Motor neuron (in vitro differentiated cells): ENCODE measurements at regions not wholly inside any gene's neighbourhood (a gene's known extent, or its start where the extent isn't known, plus 50 kb on each side); places are given as distances from the start of the nearest gene placed in this dataset.
A peak's percentile ranks its signal among the peaks of the same experiment; 100 is the strongest.

ENCODE experiments used
- ATAC-seq, 8 experiments: fragments of 200-7000 bp; cut with Tn5 transposase; replicated peaks in 6 of 8; 2 replicates each; pipeline ENCODE4 v1.8.0; 2021; ENCODE audit warnings: mild to moderate bottlenecking in 8 of 8, moderate library complexity in 8 of 8
- H3K27ac ChIP-seq, 2 donors: fragments of 250-450 bp; sonication (Bioruptor Pico); 2 replicates each; pipeline ENCODE4 v1.9.0; 2021; ENCODE audit warnings: antibody characterized with exemption in 2 of 2, mild to moderate bottlenecking in 2 of 2, moderate library complexity in 1 of 2
- H3K4me1 ChIP-seq, 2 donors: fragments of 250-450 bp; sonication (Bioruptor Pico); replicated peaks in 1 of 2; 2 replicates each; pipeline ENCODE4 v1.6.1; 2021; ENCODE audit warnings: antibody characterized with exemption in 2 of 2, mild to moderate bottlenecking in 2 of 2, moderate library complexity in 1 of 2
- H3K4me3 ChIP-seq, 5 donors: fragments of 250-450 bp; sonication (Bioruptor Pico); 2 replicates each; pipeline ENCODE4 v1.9.0; 2021; ENCODE audit warnings: antibody characterized with exemption in 5 of 5, mild to moderate bottlenecking in 5 of 5, moderate library complexity in 4 of 5
- WGBS, 10 experiments: fragments of 450-650 bp; shearing (Covaris generic); methylation state at CpG; one replicate each; pipeline ENCODE4 v1.0.0; 2022; 5-methylcytosine and 5-hydroxymethylcytosine counted together
- in situ Hi-C, 9 experiments: fragments of 400-800 bp; cut with MboI; loops; one replicate each; pipeline ENCODE4 v1.15.0; 2021; ENCODE audit warnings: low sequenced_read_pairs in 9 of 9, low pct_unique_long_range_greater_than_20kb in 2 of 9; ENCODE audit not compliant: unreplicated experiment in 9 of 9

DNA sequence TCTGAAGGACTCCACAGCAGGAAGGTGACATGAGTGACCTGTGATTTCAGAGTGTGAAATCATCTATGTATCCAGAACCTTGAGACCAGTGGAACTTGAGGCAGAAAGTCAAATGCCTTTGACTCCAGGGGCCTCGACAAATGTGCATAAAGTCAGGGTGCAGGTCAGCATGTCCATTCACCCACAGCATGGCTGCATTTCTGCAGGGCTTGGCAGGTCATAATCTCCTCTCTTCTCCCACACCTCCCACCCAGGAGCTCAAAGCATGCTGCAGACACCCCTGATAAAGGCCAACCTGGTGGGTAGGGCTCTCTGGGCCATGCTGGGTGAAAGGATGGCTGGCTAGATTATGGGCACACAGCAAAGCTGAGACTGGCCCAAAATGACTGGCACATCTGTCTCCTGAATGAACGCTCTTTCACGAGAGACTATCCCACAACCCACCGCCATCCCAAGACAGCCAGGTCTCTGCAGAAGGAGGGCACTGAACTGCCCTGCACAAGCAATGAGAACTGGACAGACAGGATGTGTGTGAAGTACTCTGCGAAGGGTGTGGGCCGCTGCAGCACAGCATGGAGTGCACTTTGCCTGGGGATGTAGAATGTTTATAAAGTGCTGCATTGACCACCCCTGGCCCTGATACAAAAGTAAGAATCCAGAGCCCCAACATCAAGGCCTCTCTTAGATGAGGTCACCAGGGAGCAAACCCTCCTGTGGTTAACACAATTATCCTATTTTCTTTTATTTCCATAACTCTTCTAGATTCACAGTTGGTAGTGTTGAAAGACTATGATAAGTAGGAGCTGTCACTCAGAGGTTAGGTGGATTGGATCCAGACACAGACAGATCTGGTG lies 78.2 kb upstream of the NXT1 start:
- no peak overlapping the region for H3K4me3 ChIP-seq
- ATAC-seq, result no peak
- 75 to 80% (median 78%) methylated on average over 1 to 2 of the region's 6 CpGs; no CpG with 5 or more reads in 6 of the 10 experiments for WGBS, 10 experiments
- no peak overlapping the region for H3K27ac ChIP-seq
- in situ Hi-C loops, result no loop called here
- H3K4me1 ChIP-seq, result no peaks in the 10 kb centered on the region

DNA sequence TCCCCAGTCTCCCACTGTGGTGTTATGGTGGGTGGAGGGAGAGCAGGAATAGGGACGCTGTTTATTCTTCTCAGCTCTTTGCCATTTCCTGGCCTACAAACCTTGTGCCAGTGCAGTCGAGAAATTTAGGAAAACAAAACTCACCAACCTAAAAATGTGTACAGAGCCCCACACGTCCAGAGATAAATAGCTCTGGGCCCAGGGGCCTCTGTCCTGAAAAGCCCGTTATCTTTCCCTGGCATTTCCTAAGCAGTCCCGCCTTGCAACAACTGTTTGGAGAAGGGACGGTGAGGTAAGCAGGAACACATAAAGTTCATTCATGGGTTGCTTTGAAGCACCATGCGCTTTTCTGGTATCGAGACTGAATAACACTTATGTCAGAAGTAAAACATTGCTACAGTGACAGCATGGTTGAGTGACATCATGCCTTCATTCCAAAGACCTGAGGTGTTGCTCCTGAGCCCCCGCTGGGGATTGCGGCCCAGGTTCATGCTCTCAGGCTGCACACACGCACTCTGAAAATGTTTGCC lies 80.1 kb upstream of the NXT1 start:
- peak in 1 of 8 experiments; percentile 49 for ATAC-seq
- Histone ChIP-seq H3K4me1 (no peaks in the 10 kb centered on the region), H3K4me3 (no peak overlapping the region), H3K27ac (no peak overlapping the region)
- 60 to 74% (median 69%) methylated on average over 3 to 10 of the region's 11 CpGs; no CpG with 5 or more reads in 3 of the 10 experiments for WGBS, 10 experiments
- in situ Hi-C loops, result no loop called here

DNA sequence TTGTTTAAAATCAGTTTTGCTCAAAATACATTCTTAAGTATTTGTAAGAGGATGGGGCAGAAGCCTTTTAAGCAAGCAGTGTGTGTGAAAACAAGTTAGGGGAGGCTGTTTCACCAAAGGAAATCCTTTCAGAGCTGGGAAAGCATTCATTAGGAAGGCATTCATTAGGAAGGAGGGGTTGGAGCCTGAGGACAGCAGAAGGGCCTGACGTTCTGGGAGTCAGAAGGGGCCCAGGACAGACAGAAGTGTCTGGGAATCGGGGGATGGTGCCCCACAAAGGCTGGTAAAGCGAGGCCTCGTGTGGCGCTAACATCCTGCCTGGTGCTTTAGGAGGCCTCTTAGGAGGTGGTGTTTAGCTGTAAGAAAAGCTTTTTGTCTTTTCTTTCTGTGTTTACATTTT lies 80.6 kb upstream of the NXT1 start:
- Histone ChIP-seq H3K27ac (no peak overlapping the region), H3K4me3 (no peak overlapping the region), H3K4me1 (no peaks in the 10 kb centered on the region)
- no peak for ATAC-seq
- in situ Hi-C loops, result no loop called here
- 10 to 80% (median 66%) methylated on average over 1 to 5 of the region's 5 CpGs; no CpG with 5 or more reads in 4 of the 10 experiments for WGBS, 10 experiments

DNA sequence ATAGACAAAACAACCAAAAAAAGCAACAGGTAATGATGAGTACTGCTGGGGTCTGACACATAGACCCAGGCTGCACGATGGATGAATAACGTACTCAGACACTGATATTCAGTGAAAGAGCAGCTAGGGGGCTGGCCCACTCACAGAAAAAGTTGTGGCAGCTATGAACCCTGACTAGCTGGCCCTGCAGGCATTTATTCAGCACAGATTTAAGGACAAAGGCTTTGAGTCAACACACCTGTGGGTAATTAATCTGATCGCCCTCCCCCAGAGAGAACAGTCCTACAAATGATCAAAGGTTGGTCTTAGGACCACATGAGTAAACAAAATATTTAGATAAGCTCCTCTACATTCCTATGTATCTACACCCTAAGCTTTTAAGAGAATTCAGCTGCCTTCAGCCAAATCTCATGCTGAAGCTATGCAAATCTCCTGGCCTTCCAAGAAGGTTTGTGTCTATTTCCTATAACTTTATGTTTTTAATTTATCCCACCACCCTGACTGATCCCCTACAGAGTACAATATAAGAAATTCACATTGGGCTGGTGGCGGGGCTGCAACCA lies 81.7 kb upstream of the NXT1 start:
- in situ Hi-C loops, result no loop called here
- H3K4me3 ChIP-seq, result no peak overlapping the region
- H3K27ac ChIP-seq, result no peak overlapping the region
- ATAC-seq, result no peak
- 47 to 86% (median 70%) methylated on average over 1 to 4 of the region's 4 CpGs; no CpG with 5 or more reads in 1 of the 10 experiments for WGBS, 10 experiments
- H3K4me1 ChIP-seq, result no peaks in the 10 kb centered on the region

DNA sequence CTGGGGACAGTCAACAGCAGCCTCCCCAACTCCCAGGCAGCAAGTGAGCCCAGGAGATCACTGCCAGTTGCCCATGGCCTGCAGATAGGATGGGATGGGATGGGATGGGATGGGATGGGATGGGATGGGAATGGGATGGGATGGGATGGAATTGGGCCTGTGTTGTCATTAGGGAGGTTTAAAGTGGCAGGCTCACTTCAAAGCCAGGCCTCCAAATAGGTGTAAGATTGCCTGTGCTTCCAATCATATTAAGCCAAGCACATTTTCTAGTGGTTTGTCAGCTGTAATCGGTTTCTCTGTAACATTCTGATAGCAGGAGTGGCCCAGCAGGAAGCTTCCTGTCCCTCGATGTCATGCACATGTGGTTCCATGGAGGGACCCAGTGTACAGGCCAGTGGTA lies 82.7 kb upstream of the NXT1 start:
- WGBS, 10 experiments, result 50 to 100% (median 60%) methylated on average over 1 to 2 of the region's 2 CpGs; no CpG with 5 or more reads in 3 of the 10 experiments
- Histone ChIP-seq H3K4me3 (no peak overlapping the region), H3K4me1 (no peaks in the 10 kb centered on the region), H3K27ac (no peak overlapping the region)
- in situ Hi-C loops, result no loop called here
- ATAC-seq, result no peak

DNA sequence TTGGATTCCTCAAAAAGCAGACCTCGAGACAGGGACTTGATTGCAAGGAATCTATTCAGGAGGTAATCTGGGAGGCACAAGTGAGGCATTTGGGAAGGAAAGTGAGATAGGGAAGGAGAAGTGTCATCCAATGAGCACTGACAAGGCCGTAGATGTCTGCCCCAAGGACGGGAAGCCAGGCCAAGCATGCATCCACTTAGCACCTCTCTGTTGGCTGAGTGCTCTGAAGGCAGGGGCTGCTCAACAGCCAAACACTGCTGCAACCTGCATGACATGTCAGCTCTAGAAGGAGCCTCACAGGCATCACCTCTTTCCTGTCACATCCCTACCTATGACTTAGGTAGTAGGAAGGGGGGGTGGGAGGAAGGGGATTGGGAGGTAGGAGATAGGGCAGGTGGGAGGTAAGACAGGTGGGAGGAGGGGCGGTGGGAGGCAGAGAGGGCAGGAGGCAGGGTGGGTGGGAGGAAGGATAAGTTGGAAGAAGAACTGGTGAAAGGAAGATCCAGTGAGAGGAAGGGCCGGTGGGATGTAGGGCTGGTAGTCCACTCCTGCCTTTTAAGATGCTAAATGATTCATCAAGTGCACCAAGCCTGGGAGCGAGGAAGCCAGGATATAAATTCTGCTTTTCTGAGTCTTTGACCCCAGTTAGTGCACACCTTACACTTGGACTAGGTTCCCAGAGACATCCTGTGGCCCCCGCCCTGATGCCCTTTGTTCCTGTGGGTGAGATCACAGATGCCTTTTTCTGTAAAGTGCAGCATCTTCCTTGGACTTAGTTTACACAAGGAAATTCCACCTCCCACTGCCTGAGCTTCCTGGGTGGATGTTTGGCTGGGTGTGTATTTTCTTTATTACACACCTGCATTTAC lies 83.8 kb upstream of the NXT1 start:
- Histone ChIP-seq H3K27ac (no peak overlapping the region), H3K4me3 (no peak overlapping the region), H3K4me1 (no peaks in the 10 kb centered on the region)
- ATAC-seq, result peak in 1 of 8 experiments; percentile 36
- WGBS, 10 experiments, result 20 to 92% (median 60%) methylated on average over 1 to 4 of the region's 7 CpGs; no CpG with 5 or more reads in 2 of the 10 experiments
- in situ Hi-C loops, result no loop called here

DNA sequence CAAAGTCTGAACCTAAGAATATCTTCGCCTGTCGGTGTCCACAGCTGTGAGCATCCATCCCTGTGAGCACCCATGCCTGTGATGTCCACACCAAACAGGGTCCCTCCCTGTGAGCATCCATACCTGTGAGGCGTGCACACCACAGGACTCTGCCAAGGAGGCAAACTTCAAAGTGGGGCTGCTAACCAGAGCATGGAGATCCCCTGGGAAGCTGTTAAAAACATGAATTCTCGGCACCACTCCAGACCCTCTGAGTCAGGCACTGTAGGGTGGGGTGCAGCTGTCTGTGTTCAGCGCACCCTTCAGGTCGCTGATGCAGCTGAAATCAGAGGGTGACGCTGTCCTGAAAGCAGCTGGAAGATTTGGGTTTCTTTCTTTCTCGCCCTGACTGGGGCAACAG lies 85.4 kb upstream of the NXT1 start:
- ATAC-seq, result peak in 1 of 8 experiments; percentile 89
- Histone ChIP-seq H3K27ac (no peak overlapping the region), H3K4me1 (no peaks in the 10 kb centered on the region), H3K4me3 (no peak overlapping the region)
- in situ Hi-C loops, result no loop called here
- 6 to 100% (median 70%) methylated on average over 2 to 5 of the region's 8 CpGs; no CpG with 5 or more reads in 3 of the 10 experiments for WGBS, 10 experiments

DNA sequence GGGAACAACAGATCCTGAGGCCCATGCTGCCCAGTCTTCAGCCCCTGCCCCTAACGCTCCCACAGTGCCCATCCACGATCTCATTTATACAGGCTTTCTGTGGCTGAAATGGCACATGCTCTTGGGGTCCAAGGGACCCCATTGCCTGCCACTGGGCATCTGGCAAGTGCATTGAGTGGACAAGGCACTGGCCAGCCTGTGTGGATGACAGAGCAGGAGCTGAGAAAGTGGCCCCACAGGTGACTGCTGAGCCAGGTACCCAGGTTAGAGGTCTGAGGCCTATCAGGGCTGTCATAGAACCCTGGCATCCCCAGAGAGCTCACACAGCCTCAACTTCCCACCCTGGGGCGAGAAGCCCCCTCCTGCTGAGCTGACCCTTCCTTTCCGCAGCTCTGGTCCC lies 86.0 kb upstream of the NXT1 start:
- WGBS, 10 experiments, result 0 to 81% (median 75%) methylated on average over 1 to 2 of the region's 4 CpGs; no CpG with 5 or more reads in 4 of the 10 experiments
- in situ Hi-C loops, result no loop called here
- no peak for ATAC-seq

DNA sequence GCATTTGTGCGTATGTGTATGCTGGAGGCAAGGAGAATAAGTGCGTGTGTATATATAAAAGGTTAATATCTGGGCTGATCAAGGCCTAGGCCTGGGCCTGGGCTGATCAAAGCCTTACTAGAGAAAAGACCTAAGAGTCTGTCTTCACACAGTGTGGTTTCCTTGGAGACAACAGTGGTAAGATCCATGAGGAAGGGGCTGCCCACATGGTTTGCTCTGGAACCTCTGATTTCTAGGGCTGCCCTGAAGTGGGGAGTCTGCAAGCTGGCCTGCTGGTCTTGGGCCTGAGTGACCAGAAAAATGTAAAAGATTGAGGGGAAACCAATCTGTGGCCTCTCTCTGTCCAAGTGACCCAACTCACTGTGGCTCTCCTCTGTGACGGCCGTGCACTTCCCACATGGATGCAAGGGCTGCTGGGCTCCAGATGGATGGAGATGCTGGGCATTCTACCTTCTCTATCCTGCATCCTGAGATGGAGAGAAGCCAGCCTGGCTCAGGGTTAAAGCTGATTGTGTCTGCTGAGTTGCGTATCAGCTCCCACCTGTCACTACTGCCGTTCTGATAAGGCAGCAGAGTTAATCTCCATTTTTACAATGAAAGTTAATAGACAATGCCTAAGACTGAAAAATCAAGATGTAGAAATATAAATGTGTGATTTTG lies 90.3 kb upstream of the NXT1 start:
- WGBS, 10 experiments, result 50 to 97% (median 85%) methylated on average over 1 to 5 of the region's 6 CpGs; no CpG with 5 or more reads in 2 of the 10 experiments
- Histone ChIP-seq H3K4me3 (no peak overlapping the region), H3K27ac (no peak overlapping the region), H3K4me1 (peaks cover 15 to 34% of the 10 kb centered on the region in 2 donors)
- in situ Hi-C loops, result no loop called here
- no peak for ATAC-seq

More for the DNA sequence above, 86.0 kb upstream of the NXT1 start:
- no peak overlapping the region for H3K4me3 ChIP-seq
- H3K4me1 ChIP-seq, result no peaks in the 10 kb centered on the region
- no peak overlapping the region for H3K27ac ChIP-seq

DNA sequence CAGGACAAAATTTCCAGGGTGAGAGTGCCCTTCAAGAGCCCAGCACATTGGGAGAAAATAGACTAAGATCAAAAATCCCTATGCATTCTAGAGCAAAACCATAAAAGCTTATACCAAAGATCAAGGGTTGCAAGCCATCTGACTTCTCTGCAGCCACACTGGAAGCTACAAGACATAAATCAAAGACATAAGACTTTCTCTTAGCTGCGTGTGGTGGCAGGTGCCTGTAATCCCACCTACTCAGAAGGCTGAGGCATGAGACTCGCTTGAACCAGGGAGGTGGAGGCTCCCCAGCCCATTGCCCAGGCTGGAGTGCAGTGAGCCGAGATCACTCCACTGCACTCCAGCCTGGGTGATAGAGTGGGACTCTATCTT lies 91.9 kb upstream of the NXT1 start:
- H3K27ac ChIP-seq, result no peak overlapping the region
- WGBS, 10 experiments, result 20 to 100% (median 82%) methylated on average over 1 to 3 of the region's 3 CpGs; no CpG with 5 or more reads in 3 of the 10 experiments

DNA sequence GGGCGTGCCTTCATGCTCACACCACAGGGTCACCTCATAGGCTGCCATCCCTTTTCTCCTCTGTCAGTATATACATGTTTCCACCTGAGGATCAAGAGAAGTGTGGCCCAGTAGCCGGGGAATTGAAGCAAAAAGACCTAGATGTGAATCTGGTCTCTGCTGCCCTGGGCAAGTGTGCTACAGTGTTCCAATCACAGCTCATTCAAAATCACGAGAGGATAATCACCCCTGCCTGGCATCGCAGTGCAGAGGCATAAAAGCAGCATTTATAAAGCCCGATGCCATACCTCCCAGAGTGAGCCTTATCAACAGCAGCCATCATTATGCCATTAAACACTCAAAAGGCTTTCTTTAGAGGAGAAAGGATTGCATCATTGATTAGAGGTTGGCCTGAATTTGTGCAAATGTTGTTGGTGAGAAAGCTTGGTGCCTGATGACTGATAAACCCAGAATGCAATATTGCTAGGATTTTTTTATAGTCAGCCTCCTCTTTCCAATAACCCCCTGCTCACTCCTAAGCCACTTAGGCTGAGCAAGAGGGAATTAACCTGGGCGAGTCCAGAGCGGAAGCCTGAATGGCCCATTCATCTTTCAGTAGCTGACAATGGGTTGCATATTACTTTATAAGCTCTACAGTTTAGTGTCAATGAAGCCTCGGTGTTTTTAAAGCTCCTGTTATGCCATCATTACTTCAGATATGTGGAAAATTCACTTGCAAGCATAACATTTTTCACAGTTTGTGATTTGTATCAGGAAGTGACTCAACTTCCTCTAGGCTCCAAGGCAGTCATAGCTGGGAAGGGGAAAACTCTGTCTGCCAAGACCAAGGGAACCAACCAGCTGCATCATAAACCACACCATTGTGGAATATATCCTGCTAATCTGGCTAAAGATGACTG lies 92.5 kb upstream of the NXT1 start:
- peak overlapping the region; percentile 15 to 54 for H3K27ac ChIP-seq
- 0 to 100% (median 57%) methylated on average over 1 to 4 of the region's 8 CpGs; no CpG with 5 or more reads in 2 of the 10 experiments for WGBS, 10 experiments
- in situ Hi-C loops, result no loop called here

More for the DNA sequence above, 91.9 kb upstream of the NXT1 start:
- no peak overlapping the region for H3K4me3 ChIP-seq
- H3K4me1 ChIP-seq, result peaks cover 15 to 34% of the 10 kb centered on the region in 2 donors
- in situ Hi-C loops, result no loop called here
- ATAC-seq, result no peak

More for the DNA sequence above, 92.5 kb upstream of the NXT1 start:
- peak in 7 of 8 experiments; percentile 42 to 91 (median 78) for ATAC-seq
- peaks cover 15 to 34% of the 10 kb centered on the region in 2 donors for H3K4me1 ChIP-seq
- no peak overlapping the region for H3K4me3 ChIP-seq
